ENCODE measurements at regions not wholly inside any gene's neighbourhood (a gene's known extent, or its start where the extent isn't known, plus 50 kb on each side); places are given as distances from the start of the nearest gene placed in this dataset.
A peak's percentile ranks its signal among the peaks of the same experiment; 100 is the strongest.

DNA sequence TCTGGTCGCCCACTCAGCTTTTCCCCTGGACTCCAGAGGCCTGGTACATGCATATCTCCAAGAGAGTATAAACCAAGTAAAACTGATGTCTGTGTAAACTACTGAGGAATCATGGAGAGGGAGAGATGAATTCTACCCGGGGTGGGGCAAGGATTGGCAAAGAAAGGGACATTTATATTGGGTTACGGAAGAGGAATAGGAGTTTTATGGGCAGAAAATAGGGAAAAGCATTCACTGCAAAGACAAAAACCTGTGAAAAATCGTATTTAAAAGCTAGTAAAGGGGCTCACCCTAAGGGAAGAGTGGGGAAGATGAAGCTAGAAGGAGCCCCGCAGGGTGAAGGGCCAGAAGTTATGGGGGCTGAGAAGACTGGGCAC, 248.0 kb upstream of the KLF4 start:
- no peaks in the 10 kb centered on the region for H3K9me3 ChIP-seq (ENCODE audit: low read depth)
- H3K4me3 ChIP-seq, result no peak overlapping the region
- no peak overlapping the region for H3K27ac ChIP-seq
- no peaks in the 10 kb centered on the region for H3K4me1 ChIP-seq (ENCODE audit: low read depth)
- H3K36me3 ChIP-seq, result no peaks in the 10 kb centered on the region
- TF ChIP-seq, protein P1, sequence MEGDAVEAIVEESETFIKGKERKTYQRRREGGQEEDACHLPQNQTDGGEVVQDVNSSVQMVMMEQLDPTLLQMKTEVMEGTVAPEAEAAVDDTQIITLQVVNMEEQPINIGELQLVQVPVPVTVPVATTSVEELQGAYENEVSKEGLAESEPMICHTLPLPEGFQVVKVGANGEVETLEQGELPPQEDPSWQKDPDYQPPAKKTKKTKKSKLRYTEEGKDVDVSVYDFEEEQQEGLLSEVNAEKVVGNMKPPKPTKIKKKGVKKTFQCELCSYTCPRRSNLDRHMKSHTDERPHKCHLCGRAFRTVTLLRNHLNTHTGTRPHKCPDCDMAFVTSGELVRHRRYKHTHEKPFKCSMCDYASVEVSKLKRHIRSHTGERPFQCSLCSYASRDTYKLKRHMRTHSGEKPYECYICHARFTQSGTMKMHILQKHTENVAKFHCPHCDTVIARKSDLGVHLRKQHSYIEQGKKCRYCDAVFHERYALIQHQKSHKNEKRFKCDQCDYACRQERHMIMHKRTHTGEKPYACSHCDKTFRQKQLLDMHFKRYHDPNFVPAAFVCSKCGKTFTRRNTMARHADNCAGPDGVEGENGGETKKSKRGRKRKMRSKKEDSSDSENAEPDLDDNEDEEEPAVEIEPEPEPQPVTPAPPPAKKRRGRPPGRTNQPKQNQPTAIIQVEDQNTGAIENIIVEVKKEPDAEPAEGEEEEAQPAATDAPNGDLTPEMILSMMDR (IDR thresholded peaks at IDR 0.05; ENCODE audit: low read depth, low read length), result no peak
- DNase-seq (ENCODE audit: low read depth in 1 of 2, low spot score in 1 of 2), result no peak
- H3K27me3 ChIP-seq, result peaks cover 12% of the 10 kb centered on the region

DNA sequence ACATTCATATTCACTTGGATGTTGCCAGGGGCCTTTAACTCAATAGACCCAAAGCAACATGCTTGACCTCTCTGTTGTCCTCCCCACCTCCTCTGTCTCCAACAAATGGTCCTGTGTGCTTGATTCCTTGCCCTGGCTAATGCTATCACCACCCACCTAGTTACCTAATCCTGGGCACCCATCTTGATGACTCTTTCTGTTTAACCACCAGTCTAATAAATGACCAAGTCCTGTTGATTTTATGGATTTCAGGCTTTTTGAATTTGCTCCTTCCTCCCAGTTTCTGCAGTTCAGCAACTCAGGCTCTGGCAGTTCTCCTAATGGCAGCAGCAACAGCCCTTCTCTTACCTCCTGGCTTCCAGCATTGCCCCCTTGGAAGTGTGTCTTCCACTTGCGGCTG, 246.3 kb upstream of the KLF4 start:
- Histone ChIP-seq H3K4me1 (ENCODE audit: low read depth) (no peaks in the 10 kb centered on the region), H3K27ac (no peak overlapping the region), H3K4me3 (no peak overlapping the region), H3K36me3 (no peaks in the 10 kb centered on the region), H3K9me3 (ENCODE audit: low read depth) (no peaks in the 10 kb centered on the region), H3K27me3 (peaks cover 27% of the 10 kb centered on the region)
- no peak for DNase-seq (ENCODE audit: low read depth in 1 of 2, low spot score in 1 of 2)
- TF ChIP-seq, protein P1 (IDR thresholded peaks at IDR 0.05; ENCODE audit: low read depth, low read length), result no peak

DNA sequence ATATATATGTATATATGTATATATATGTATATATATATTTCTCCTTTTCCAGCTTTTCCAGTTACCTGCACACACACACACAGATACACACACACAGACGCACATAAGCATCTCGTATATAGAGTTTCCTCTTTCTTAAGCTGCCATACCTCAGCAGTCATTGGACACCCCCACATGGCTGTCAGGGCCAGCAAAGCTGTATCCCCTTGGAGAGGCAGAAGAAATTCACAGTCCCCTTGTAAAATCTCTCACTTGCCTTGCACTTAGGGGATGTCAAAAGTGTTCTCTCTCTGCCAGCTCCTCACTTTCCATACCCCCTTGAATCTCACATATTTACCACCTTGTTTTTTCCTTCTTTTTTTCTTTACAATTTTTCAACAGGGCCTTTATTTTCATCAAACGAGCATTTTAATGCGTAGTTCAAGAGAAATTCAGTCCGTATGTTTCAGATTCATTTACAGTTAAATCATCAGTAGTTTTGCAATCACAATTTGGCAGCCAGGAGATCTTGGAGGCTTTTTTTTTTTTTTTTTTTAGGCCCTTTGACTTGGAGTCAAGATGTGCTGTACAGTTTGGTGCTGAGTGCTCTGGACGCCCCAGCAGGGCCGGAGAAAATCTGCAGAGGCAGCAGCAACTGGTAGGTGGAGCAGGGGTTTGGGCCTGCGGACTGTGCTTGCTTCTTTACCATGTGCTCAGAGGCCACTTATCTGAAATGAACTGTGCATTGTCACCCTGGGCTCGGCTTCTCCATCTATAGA, 244.9 kb upstream of the KLF4 start:
- Histone ChIP-seq H3K9me3 (ENCODE audit: low read depth) (no peaks in the 10 kb centered on the region), H3K4me1 (ENCODE audit: low read depth) (no peaks in the 10 kb centered on the region), H3K27me3 (peaks cover 33% of the 10 kb centered on the region), H3K36me3 (no peaks in the 10 kb centered on the region), H3K4me3 (no peak overlapping the region), H3K27ac (no peak overlapping the region)
- peak in 1 of 2 donors; percentile 96 for DNase-seq (ENCODE audit: low read depth in 1 of 2, low spot score in 1 of 2)
- TF ChIP-seq, protein P1 (IDR thresholded peaks at IDR 0.05; ENCODE audit: low read depth, low read length), result peak; percentile 27

DNA sequence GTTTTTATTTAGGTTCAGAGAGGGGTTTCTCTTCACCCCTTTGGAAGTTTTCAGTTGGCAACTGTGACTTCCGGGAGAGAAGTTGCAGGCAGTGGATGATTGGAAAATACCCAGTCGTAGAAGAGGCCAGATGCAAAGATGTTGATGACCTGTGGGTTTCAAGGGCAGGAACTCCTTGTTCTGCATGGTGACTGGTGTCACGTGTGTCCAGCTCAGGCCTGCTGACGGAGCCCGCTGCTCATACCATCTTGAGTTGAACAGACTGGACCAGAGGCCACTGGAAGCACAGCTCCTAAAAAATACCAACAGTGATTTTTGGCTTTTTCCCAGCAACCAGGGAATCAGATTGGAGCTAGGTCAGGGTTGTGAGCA, 243.9 kb upstream of the KLF4 start:
- Histone ChIP-seq H3K4me3 (no peak overlapping the region), H3K36me3 (no peaks in the 10 kb centered on the region), H3K9me3 (ENCODE audit: low read depth) (no peaks in the 10 kb centered on the region), H3K4me1 (ENCODE audit: low read depth) (no peaks in the 10 kb centered on the region), H3K27me3 (peaks cover 33% of the 10 kb centered on the region), H3K27ac (no peak overlapping the region)
- peak in 1 of 2 donors; percentile 55 for DNase-seq (ENCODE audit: low read depth in 1 of 2, low spot score in 1 of 2)
- TF ChIP-seq, protein P1 (IDR thresholded peaks at IDR 0.05; ENCODE audit: low read depth, low read length), result no peak

DNA sequence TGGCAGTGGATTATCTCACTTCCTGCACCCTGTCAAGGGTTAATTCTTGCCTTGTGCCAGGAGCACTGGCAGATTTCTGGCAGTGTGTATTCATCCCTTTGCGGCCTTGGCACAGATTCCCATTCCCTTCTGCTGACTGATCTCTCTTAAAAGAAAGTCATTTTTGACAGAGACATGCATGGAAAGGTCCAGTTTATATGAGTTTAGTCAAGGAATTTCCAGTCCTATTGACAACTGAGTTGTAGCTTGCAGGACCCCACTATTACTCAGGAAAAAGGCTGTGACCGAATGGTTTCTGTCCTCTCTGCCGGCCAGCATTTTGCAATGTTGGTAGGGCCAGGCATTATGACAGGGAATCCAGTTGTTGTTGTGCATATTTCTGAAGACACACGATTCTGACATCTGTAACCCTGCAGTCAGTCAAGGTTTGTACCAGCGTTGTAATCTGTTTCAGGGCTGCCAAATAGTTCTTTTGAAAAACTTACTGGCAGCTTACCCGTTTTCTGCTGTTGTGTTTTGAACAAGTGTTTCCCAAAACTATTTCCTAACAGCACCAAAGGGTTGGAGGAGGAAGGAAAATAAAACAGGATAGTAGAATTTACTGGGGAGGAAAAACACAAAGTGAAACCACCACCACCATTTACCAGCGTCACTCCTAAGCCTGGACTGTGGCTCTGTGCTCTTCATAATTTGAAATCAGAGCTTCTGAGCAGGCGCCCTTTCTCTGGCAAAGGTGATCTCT, 243.4 kb upstream of the KLF4 start:
- Histone ChIP-seq H3K36me3 (no peaks in the 10 kb centered on the region), H3K4me1 (ENCODE audit: low read depth) (no peaks in the 10 kb centered on the region), H3K27ac (no peak overlapping the region), H3K4me3 (no peak overlapping the region), H3K27me3 (peaks cover 33% of the 10 kb centered on the region), H3K9me3 (ENCODE audit: low read depth) (no peaks in the 10 kb centered on the region)
- DNase-seq (ENCODE audit: low read depth in 1 of 2, low spot score in 1 of 2), result peak in 1 of 2 donors; percentile 86
- TF ChIP-seq, protein P1 (IDR thresholded peaks at IDR 0.05; ENCODE audit: low read depth, low read length), result no peak
